NT2/D1 (cell line): ENCODE measurements at regions not wholly inside any gene's neighbourhood (a gene's known extent, or its start where the extent isn't known, plus 50 kb on each side); places are given as distances from the start of the nearest gene placed in this dataset.

ENCODE experiments used
- SUZ12 ChIP-seq: IDR thresholded peaks from 2 replicates; pipeline ENCODE4 v1.6.1; 2011; ENCODE audit not compliant: insufficient read length, insufficient read depth; ENCODE audit errors: extremely low read depth
- YY1 ChIP-seq: IDR thresholded peaks from 2 replicates; pipeline ENCODE4 v1.6.1; 2011; ENCODE audit not compliant: insufficient read length, insufficient read depth
- ZNF274 ChIP-seq: IDR thresholded peaks from 2 replicates; pipeline ENCODE4 v1.6.1; 2011; ENCODE audit warnings: mild to moderate bottlenecking, low read depth, low read length

DNA sequence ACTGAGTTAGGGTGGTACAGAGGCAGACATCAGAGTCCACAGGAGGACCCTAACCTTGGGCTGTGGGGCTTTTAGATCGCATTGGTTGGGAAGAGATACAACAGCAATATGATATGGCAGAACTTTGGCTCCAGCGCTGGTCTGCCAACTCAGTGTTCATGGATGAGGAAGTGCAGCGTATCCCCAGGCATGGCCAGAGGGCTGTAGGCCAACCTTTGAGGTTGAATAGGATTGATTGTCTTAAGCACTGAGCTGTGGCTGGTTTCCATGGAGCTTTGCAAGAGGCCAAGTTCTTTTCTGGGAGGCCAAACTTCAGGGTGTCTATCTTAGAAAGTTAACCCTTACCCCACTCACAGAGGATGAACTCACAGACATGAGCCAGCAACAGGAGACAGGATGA lies 144.1 kb upstream of the TMTC4 start:
- TF ChIP-seq YY1 (no peak), SUZ12 (no peak), ZNF274 (no peak)
